Ishikawa (cell line): ENCODE measurements at regions not wholly inside any gene's neighbourhood (a gene's known extent, or its start where the extent isn't known, plus 50 kb on each side); places are given as distances from the start of the nearest gene placed in this dataset.

Source experiments
- CEBPB ChIP-seq: IDR thresholded peaks from 2 replicates; pipeline ENCODE4 v1.6.1; 2012
- CREB1 ChIP-seq: IDR thresholded peaks from 2 replicates; pipeline ENCODE4 v1.6.1; 2012; ENCODE audit warnings: low read depth
- EGR1 ChIP-seq: IDR thresholded peaks from 2 replicates; pipeline ENCODE4 v1.6.1; 2012
- EP300 ChIP-seq: IDR thresholded peaks from 2 replicates; pipeline ENCODE4 v1.6.1; 2012; ENCODE audit warnings: borderline replicate concordance
- FOXM1 ChIP-seq: IDR thresholded peaks from 2 replicates; pipeline ENCODE4 v1.6.1; 2012; ENCODE audit warnings: low read depth, borderline replicate concordance
- MAX ChIP-seq: IDR thresholded peaks from 2 replicates; pipeline ENCODE4 v1.6.1; 2012
- NFIC ChIP-seq: IDR thresholded peaks from 2 replicates; pipeline ENCODE4 v1.6.1; 2012
- RAD21 ChIP-seq: IDR thresholded peaks from 2 replicates; pipeline ENCODE4 v1.6.1; 2012; ENCODE audit warnings: low read depth
- REST ChIP-seq: IDR thresholded peaks from 2 replicates; pipeline ENCODE4 v1.6.1; 2012; ENCODE audit warnings: low read depth, mild to moderate bottlenecking
- TAF1 ChIP-seq: IDR thresholded peaks from 2 replicates; pipeline ENCODE4 v1.6.1; 2012; ENCODE audit warnings: low read depth, mild to moderate bottlenecking
- TCF12 ChIP-seq: IDR thresholded peaks from 2 replicates; pipeline ENCODE4 v1.6.1; 2012; ENCODE audit warnings: low read depth
- TEAD4 ChIP-seq: IDR thresholded peaks from 2 replicates; pipeline ENCODE4 v1.6.1; 2012
- USF1 ChIP-seq: IDR thresholded peaks from 2 replicates; pipeline ENCODE4 v1.6.1; 2012
- YY1 ChIP-seq: IDR thresholded peaks from 2 replicates; pipeline ENCODE4 v1.6.1; 2012; ENCODE audit warnings: low read depth
- ZBTB7A ChIP-seq: IDR thresholded peaks from 2 replicates; pipeline ENCODE4 v1.6.1; 2012; ENCODE audit warnings: low read depth

- TF ChIP-seq USF1 (no peak), TCF12 (no peak), YY1 (no peak), FOXM1 (no peak), ZBTB7A (no peak), CEBPB (no peak), TAF1 (no peak), CREB1 (no peak), NFIC (no peak), EP300 (no peak), REST (no peak), TEAD4 (no peak), EGR1 (no peak), MAX (no peak), RAD21 (no peak)
Measured at GRCh38 chr13:107322228-107322627, 754.3 kb upstream of the ARGLU1 start.

GRCh38 chr13:107305178-107305577, 737.2 kb upstream of the ARGLU1 start:
- no peak for TF ChIP-seq ZBTB7A
- no peak for TF ChIP-seq REST
- TF ChIP-seq CREB1 = no peak
- no peak for TF ChIP-seq CEBPB
- TF ChIP-seq RAD21 = no peak
- no peak for TF ChIP-seq EP300

GRCh38 chr13:107301724-107302374, 733.9 kb upstream of the ARGLU1 start:
- no peak for TF ChIP-seq FOXM1

- TF ChIP-seq CEBPB (no peak), TAF1 (no peak), ZBTB7A (no peak), EGR1 (no peak), FOXM1 (no peak), REST (no peak), EP300 (no peak), CREB1 (no peak), TEAD4 (no peak), RAD21 (no peak), TCF12 (no peak), MAX (no peak), NFIC (no peak)
Measured at GRCh38 chr13:107299717-107300116, 731.8 kb upstream of the ARGLU1 start.

GRCh38 chr13:107296804-107297203, 728.9 kb upstream of the ARGLU1 start:
- no peak for TF ChIP-seq NFIC
- TF ChIP-seq TCF12 = no peak
